ENCODE measurements at regions not wholly inside any gene's neighbourhood (a gene's known extent, or its start where the extent isn't known, plus 50 kb on each side); places are given as distances from the start of the nearest gene placed in this dataset.

DNA sequence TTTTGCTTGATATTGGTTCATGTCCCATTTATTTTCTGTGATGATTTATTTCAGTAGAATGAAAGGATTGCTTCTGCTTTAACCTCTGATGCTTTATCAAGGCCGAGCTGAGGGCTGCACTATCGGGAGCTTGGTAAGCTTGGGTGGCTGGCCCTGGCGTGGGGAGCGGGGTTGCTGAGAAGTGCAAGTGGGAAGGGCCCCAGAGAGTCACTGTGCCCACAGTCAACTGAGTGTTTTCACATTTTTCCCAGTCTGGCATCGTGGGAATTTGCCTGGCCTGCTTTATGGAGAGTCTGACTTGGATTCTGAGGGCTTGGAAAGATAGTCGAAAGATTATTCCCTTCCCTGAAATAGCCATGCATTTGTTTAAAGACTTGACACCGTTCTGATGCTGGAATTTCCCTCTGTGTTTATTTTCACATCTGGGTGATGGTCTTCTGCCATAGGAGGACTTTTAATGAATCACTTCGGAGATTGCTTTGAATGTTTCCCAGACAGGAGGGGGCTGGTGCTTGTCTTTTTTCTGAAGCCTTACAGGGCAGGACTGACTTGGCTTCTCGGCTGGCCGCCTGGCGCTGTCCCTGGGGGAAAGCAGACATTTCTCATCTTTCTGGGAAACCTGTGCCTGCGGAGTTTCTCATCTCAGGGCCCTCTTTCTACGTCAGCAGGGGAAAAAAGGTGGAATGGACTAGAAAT, 139.0 kb downstream of the BOD1 start:
- TF ChIP-seq EZH2 (IDR thresholded peaks at IDR 0.05) (no peak), EZH2phosphoT487 (IDR thresholded peaks at IDR 0.05; ENCODE audit: borderline replicate concordance) (no peak), POLR2A (IDR thresholded peaks at IDR 0.05; ENCODE audit: borderline replicate concordance, extremely low read depth, insufficient read depth, insufficient read length) (no peak), SIN3A (IDR thresholded peaks at IDR 0.05; ENCODE audit: low read depth) (no peak), POLR2AphosphoS5 (IDR thresholded peaks at IDR 0.05; ENCODE audit: low read depth, low read length) (no peak), YY1 (IDR thresholded peaks at IDR 0.05; ENCODE audit: extremely low read depth, insufficient replicate concordance, low read depth, low read length) (no peak), RAD21 (IDR thresholded peaks at IDR 0.05; ENCODE audit: low read depth) (no peak), TCF7L2 (IDR thresholded peaks at IDR 0.05; ENCODE audit: borderline replicate concordance, extremely low read depth, insufficient read depth, insufficient read length) (no peak)
- TF ChIP-seq, protein P1, sequence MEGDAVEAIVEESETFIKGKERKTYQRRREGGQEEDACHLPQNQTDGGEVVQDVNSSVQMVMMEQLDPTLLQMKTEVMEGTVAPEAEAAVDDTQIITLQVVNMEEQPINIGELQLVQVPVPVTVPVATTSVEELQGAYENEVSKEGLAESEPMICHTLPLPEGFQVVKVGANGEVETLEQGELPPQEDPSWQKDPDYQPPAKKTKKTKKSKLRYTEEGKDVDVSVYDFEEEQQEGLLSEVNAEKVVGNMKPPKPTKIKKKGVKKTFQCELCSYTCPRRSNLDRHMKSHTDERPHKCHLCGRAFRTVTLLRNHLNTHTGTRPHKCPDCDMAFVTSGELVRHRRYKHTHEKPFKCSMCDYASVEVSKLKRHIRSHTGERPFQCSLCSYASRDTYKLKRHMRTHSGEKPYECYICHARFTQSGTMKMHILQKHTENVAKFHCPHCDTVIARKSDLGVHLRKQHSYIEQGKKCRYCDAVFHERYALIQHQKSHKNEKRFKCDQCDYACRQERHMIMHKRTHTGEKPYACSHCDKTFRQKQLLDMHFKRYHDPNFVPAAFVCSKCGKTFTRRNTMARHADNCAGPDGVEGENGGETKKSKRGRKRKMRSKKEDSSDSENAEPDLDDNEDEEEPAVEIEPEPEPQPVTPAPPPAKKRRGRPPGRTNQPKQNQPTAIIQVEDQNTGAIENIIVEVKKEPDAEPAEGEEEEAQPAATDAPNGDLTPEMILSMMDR (IDR thresholded peaks at IDR 0.05 in 2 of 3, conservative IDR thresholded peaks at IDR 0.05 in 1 of 3; ENCODE audit: borderline replicate concordance in 1 of 3, insufficient read depth in 1 of 3, low read depth in 2 of 3, low read length in 2 of 3) = no peak
- TF ChIP-seq, protein P2, sequence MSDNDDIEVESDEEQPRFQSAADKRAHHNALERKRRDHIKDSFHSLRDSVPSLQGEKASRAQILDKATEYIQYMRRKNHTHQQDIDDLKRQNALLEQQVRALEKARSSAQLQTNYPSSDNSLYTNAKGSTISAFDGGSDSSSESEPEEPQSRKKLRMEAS (IDR thresholded peaks at IDR 0.05) = no peak

All from HCT116 (cell line).